T1000 (cell line): ENCODE measurements at regions not wholly inside any gene's neighbourhood (a gene's known extent, or its start where the extent isn't known, plus 50 kb on each side); places are given as distances from the start of the nearest gene placed in this dataset.

ENCODE experiments used
- DNase-seq: peaks from one replicate; lab custom pipeline; 2025; ENCODE audit warnings: mixed read lengths; lab: John Stamatoyannopoulos, UW

DNA sequence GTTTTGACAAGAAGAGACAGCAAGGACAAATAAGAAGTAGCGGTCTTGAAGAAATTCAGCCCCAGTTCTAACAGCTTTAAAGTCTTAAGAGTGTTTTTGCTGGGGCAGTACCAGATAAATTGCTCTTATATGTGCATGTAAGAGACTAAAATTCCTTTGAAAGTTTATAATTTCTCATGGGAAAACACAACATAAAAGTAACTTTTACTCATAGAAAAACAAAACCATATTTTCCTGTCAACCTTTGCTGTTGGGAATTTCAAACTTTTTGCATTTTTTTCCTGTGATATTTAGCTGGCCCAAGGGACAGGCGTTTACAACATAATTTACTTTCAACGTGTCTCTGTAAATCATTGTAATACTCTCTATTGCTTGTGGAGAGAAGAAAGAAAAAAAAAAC lies 767.8 kb upstream of the ZEB2 start:
- no peak for DNase-seq

DNA sequence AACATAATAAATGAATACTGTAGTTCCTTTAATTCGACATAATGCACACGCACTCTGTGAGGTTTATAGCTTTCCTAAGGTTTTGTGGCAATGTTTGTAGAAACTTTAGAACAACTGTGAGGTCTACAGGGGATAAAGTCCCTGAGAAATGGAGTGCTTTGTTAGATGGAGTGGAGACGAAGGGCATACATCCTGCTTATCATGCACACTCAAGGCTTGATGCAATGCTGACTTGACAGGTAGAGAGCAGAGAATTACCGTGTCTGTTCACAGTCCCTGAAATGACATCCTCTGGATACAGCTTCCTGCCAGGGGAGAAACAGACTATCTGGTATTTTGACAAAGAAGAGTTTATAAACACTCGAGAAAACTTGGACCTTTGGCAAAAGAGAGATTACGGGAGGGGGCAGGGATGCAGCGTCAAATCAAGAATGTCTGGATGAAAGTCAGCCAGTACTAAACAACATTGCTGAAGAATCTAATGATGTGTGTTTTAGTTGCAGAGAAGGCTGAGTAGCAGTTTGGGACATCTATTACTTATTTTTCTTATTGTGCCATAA lies 766.9 kb upstream of the ZEB2 start:
- no peak for DNase-seq

DNA sequence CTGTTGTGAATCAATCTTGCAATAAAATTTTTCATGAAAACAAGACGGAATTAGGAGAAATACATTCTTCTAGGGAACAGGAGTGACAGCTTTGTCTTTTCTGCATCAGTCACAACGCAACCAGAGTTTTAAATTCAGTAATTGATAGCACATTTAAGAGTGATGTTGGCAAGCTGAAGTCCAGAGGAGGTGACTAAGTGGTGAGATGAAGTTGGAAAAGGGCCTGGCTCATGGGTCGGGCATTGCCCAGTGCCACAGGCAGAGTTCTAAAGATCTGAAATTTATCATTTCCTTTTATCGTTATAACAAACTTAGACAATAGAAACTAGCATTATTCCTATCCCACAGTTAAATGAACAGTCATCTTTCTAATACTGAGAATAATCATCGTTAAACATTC lies 764.6 kb upstream of the ZEB2 start:
- no peak for DNase-seq

DNA sequence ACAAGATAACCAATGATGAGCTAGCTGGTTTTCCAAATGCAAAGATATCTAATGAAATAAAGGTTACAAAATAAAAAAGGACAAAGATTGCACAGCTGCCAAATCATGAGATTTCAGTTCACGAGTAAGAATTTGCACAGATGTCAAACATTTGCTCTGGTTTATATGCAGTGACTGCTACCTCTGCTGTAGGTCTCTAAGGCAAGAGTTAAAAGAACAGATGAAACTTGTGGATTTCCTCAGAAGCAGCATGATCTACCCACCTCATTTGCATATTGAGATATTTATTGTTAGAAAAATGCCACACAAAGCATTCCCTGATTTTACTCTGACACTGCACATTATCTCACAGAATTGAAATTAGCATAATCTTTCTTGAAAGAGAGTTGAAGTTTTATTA lies 763.2 kb upstream of the ZEB2 start:
- no peak for DNase-seq

DNA sequence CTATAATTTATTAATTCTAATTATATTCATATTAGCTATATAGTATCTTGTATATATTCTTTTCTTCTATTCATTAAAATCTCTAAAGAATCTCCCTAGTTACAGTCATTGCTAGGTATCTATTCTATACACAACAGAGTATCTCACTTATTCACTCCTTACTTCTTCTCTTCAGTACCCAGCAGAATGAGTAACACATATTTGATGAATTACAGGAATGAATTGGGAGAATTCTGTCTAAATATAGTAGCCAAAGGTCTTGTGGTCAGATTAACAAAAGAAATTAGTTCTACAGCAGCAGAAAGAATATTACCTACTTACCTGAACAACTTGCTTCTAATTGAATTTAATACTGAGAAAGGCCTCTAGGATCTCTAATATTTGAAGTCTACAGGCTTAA lies 758.0 kb upstream of the ZEB2 start:
- no peak for DNase-seq

DNA sequence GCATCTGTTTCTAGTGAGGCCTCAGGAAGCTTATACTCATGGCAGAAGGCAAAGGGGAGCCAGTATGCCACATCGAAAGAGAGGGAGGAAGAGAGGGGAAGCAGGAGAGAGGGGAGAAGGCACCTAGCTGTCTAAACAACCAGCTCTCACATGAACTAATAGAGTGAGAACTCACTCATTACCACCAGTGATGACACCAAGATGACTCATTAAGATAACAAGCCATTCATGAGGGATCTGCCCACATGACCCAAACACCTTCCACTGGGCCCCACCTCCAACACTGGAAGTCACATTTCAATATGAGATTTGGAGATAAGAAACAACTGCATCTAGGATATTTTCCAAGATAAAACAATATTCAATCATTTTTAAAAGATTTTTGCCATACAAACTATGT lies 753.9 kb upstream of the ZEB2 start:
- DNase-seq: no peak

DNA sequence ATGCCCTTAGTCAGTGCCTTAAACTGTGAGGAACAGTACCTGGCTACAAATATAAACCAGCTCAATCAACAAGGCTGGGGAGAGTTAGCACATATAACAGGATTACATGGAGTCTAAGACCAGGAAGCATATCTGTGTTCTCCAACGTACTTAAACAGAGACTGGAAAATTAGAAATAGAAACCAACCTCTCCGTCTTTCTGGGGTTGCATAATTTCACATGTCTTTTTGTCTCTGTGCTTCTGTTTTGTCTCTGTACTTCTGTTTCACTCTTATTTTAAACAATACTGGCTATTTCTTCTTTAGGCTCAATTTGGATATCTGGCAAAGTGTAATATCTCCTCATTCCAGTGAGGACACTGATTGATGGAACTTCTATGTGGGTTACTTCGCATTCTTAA lies 749.0 kb upstream of the ZEB2 start:
- DNase-seq: no peak

DNA sequence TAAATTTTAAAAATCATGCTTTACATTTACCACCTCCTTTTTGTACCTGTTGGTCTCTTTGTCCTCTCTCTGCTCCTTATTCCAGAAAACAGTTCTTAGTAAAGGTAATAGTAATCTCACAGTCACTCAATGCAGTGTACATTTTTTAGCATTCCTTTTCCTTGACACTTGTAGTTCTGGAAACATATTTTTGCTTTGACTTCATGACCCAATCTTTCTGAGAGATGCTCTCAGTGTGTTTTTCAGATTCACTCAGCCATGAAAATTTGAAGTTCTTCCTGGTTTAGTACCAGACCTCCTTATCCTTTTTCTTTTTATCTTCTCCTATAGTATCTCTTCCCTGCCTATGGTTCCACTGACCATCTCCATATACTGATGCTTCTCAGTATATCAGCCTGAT lies 747.5 kb upstream of the ZEB2 start:
- DNase-seq: no peak

DNA sequence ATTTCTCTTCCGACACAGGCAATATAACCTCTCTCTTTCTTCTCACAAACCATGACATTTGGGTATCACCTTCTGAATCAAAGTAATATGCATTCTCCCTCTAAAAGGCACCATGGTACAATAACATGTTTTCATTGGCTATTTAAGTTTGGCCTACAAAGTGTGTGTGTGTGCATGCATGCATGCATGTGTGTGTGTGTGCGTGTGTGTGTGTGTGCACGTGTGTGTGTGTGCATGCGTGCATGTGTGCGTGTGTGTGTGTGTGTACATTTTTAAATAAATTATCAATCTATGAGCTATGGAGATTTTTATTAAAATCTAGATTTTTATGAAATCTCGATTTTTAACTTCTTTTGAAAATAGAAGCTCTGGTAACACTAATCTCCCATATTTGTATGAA lies 745.3 kb upstream of the ZEB2 start:
- DNase-seq: no peak

DNA sequence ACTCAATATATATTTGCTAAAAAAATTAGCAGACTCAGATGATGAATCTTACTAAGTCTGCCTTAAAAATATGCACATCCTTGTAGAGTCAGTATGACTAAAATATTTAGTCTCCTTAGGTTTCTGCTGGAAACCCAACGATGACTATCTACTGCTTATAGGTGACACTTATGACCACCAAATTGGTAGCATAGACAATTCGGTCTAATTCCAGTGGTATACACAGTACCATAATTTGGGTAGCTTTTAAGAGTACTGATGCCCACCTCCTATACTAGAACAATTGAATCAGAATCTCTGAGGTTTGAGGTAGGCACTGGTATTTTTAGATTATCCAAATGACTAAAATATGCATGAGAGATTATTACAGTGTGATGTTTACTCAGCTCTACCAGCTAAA lies 740.8 kb upstream of the ZEB2 start:
- DNase-seq: no peak

DNA sequence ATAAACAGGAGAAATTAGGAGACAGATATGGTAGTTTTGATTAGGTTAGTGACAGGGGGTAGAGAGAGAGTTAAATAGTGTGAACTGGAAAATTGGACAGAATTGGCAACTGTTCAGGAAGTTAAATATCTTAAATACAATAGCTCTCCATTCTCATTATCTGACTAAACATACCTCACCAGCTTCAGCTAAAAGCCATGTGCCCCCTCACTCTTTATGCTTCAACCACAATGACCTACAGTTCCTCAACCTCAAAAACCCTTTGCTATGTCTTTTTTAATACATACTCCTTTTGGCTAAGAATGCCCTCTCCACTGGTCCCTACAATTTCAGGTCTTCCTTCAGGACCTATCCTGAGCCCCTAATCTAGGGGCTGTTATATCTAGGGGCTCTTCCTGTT lies 740.2 kb upstream of the ZEB2 start:
- DNase-seq: no peak

DNA sequence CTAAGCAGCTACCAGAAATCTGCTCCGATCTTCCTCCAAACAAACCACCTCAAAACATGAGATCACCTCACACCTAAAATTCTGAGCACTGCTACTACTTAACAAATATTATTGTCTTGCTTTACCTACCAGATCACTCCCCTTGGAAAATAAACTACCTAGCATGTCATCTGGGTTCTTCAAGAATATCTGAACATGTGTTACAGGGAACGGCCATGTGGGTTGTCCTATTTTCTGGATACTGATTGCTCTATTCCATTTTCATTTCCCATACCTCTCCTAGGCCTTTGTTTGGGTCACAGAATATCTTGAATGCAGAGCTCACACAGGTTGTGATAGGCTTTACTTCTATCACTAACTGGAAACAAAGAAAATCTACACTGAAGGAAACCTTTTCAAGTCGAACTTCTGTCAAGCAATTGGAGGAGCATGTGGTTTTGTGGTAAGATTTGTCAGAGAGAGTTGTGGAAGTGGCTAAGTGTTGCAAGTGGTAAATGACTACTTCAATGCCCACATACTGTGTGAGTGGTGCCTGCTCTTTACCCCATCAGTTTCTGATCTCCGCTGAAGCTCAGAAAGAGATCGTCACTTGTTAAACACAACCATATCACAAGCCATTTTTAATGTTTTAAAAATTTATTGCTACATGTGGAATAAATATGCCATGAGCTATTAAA lies 739.1 kb upstream of the ZEB2 start:
- DNase-seq: no peak

DNA sequence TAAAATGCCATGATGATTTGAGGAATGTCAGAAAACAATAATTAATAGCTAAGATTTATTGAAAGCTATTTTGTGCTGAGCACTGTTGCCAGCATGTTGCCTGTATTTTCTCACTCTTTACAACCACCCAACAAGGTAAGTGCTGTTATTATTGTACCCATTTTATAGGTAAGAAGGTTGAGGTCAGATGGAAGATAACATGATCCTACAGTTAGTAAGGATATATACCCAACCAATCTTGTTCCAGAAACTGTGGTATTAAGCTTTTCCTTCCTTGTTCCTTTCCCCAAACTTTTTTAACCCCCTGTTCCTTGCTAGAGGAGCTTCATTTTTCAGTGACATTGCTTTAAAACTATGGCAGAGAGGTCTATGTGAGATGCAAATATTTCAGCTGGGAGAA lies 738.0 kb upstream of the ZEB2 start:
- DNase-seq: no peak

DNA sequence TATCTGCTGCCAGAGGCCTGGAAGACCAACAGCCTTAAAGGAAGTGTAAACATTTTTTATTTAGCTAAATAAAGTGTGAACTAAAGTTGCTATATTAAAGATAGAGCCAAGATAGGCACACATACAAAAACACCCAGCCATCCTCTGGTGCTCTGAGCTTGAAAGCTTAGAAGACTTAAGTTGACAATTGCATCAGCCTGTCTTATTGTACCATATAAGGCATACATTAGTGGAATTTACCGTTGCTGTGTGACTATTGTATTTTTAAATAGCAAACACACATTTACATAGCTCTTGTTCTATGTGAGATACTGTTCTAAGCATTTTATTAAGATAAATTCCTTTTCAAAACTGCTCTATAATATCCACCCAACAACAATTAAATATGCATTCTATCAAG lies 736.6 kb upstream of the ZEB2 start:
- DNase-seq: no peak

DNA sequence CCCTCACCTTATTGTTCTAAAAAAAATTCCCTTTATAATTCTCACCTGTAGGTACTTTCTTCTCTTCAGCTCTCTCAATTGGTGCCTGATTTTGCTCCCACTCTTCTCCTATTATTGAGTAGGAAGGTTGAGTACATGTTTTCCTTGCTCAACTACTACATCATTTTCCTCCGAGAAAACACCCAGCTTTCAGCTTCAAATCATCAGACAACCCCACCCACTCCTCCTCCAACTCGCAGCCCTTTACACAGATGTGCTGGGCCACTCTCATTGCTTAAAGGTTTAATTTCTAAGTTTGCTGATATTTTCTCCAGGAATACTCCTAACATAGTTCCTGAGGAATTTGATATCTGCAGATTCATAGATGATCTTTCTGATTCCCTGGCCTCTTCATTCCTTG lies 734.4 kb upstream of the ZEB2 start:
- no peak for DNase-seq

DNA sequence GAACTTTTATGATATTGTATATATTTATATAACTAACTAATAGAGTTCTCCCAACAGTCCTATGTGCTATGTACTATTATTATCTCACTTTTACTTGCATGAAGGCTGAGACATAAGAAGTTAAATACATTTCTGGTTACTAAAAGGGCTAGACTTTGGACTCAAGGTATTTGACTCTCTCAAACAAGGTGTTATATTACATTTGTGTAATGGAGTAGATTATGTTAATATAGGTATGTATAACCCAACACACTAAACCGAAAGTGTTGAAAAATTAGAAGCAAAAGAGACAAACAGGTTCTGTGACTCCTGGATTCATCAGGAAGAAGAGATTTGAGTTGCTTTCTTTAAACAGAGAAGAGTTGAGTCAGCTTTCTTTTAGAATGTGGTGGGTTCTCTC lies 733.6 kb upstream of the ZEB2 start:
- DNase-seq: no peak

DNA sequence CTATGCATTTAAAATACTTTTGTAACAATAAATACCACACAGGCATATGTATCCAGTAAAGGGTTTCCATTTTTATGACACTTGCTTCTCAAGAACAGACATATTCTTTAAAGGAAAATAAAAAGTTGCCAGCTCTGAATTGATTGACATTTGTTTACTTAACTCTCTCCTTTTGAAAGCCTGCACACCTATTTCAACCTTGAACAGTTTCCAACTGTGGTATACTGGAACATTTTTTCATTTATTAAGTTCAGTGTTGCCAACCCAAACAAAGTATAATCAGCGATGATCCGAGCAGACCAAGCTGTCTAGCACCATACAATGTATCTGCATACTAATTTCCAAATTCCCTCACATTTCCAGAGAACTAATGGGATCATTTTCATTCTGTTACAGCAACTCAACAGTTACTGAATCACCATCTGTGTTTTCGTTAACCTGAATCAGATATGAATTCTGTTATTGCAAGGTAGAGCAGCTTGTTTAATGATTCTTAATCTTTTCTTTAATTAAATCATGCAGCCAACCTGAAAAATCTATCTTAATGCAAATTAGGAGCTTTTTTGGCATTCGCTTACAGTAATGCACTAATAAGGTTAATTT lies 725.5 kb upstream of the ZEB2 start:
- DNase-seq: no peak

DNA sequence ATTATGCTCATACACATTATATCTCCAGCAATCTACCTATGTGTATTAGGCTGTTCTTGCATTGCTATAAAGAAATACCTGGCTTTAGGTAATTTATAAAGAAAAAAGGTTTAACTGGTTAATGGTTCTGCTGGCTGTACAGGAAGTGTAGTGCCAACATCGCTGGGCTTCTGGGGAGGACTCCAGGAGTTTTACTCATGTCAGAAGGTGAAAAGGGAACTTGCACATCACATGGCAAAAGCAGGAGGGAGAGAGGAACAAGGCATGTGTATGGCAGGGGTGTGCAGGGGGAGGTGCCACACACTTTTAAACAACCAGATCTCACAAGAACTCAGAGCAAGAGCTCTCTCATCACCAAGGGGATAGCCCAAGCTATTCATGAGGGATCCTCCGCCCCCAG lies 715.4 kb upstream of the ZEB2 start:
- DNase-seq: no peak

DNA sequence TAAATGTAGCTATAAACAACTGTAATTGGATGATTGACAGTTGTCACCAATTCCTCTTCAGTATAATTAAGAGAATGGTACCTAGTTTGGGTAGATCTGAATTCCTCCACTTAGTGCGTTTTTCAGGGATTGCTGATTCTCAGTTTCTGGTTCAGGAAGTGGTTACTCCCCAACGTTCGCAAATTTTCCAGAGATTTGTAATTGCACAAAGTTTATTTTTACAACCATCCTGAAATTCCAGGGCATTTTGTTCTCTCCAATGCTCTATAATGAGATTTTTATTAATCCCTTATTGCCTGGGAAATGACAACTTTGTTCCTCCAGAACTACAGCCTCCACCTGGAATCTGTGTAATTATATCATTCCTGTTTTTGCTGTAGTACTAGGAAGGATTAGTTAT lies 710.6 kb upstream of the ZEB2 start:
- no peak for DNase-seq

DNA sequence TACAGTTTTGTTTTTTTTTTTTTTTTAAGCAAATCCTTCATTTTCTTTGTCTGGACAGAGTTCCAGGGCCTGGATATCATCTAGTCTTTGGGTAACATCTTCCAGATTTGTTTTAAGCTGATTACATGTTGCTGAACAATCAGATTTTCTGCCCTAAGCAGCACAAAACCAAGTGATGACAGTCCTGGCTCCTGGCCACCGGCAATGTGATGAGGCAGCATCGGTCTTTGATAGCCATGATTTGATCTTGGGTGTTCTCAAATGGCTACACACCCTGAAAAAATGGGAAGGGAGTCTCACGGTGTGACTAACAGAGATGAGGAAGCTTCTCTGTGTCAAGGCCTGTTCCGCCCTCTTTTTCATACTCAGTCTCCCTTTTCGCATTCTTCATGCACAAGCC lies 708.6 kb upstream of the ZEB2 start:
- no peak for DNase-seq

DNA sequence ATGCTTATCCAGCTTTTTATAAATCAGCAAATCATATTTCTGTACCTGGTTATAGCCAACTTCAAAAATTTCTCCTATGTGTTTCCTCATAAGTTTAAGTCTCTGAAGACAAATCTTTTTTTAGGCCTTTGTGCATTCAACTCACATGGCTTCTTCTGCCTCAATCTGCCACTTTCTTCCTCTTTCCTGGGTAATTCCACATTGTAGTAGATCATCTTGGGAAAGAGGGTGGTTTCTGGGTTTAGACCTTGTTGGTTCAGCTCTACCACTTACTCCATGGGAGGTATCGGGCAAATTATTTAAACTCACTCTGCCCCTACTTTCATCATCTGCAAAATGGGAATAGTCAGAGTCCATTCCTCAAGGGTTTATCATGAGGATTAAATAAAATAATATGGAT lies 707.0 kb upstream of the ZEB2 start:
- no peak for DNase-seq

DNA sequence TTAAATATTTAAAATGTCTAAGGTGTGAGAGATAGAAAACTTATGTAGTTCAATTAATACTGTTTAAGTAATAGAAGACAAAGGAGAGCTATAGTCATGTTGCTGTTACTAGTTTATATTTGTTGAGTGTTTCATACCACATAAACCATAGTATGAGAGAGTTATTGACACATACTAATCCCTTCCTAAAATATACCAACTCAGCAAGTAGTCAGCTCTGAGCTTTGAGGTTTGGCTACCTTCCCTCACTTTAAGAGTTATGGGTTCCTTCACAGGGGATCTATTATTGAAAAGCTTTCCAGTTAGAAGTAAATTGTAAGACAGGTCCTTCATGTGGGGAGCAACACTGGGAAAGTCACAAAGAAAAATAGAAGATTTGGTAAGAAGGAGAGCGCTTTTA lies 701.6 kb upstream of the ZEB2 start:
- no peak for DNase-seq

DNA sequence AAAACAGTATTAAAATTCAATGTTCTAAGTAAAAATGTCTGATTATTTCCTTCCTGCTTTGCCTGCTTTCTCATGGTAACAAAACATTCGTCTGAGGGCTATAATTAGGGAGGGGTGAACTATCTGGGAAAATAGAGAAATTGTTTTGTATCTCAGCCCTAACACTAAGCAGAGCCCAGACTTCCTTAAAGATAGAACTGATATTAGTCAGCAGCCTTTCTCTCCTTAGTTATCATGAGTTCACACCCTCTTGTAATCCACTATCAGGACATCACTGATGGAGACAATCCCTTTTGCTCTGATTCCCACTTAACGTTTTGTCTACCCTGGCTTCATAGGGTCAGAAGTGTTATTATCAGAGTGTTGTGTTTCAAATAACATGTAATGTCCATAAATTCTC lies 701.1 kb upstream of the ZEB2 start:
- no peak for DNase-seq

DNA sequence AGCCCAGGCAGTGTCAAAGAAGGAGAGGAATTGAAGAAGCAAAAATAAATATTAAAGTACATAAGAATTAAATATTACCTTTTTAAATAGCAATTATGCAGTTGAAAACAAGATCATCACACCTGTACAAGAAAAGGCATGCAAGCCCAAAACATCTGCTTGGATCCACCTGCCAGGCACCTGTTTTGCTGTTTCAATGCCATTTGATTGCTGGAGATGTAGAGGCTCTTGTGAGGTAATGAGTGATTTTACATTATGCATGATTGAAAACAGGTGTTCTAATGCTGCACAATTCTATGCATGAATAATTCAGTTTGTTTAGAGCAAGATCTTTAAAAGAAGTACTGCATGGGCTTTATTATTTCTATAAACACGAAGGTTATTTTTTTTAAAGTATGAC lies 700.6 kb upstream of the ZEB2 start:
- DNase-seq: no peak
